Ascending aorta (tissue), 2 donors: ENCODE measurements at regions not wholly inside any gene's neighbourhood (a gene's known extent, or its start where the extent isn't known, plus 50 kb on each side); places are given as distances from the start of the nearest gene placed in this dataset.
"Not testable (repeated sequence)": the region's sequence is repeated elsewhere in the genome, so short reads cannot be mapped to it uniquely, and the experiment has no call there.

Source experiments
- DNase-seq, 2 donors: peaks; one replicate each; pipeline ENCODE4 v3.0.0-alpha.2; 2019; ENCODE audit warnings: low spot score in 2 of 2
- H3K27ac ChIP-seq, 2 donors: fragments of 200-600 bp; sonication (generic); one replicate each; pipeline ENCODE4 v1.5.1; 2016 to 2017; ENCODE audit warnings: mild to moderate bottlenecking in 1 of 2
- H3K27me3 ChIP-seq: fragments of 200-600 bp; sonication (generic); one replicate; pipeline ENCODE4 v1.5.1; 2017
- H3K36me3 ChIP-seq, 2 donors: fragments of 200-600 bp; sonication (generic); one replicate each; pipeline ENCODE4 v1.5.1; 2016
- H3K4me1 ChIP-seq, 2 donors: fragments of 200-600 bp; sonication (generic); one replicate each; pipeline ENCODE4 v1.5.1; 2016 to 2017; ENCODE audit warnings: mild to moderate bottlenecking in 1 of 2
- H3K4me3 ChIP-seq, 2 donors: fragments of 200-600 bp; sonication (generic); one replicate each; pipeline ENCODE4 v1.5.1; 2016 to 2017; ENCODE audit warnings: mild to moderate bottlenecking in 1 of 2
- H3K9me3 ChIP-seq, 2 donors: fragments of 200-600 bp; sonication (generic); one replicate each; pipeline ENCODE4 v1.5.1; 2016
- intact Hi-C: fragments of 100-400 bp; cut with DNase I; formaldehyde crosslinking; loops from one replicate; pipeline ENCODE4 v1.15.1; 2023
- TF ChIP-seq, protein P1 (sequence below), 3 experiments: fragments of 200-600 bp in 2 of 3; fragments of 450-650 bp in 1 of 3; sonication (generic) in 2 of 3; IDR thresholded peaks; one replicate each; pipeline ENCODE4 v1.5.1; 2016 to 2019; ENCODE audit warnings: antibody characterized with exemption in 3 of 3, mild to moderate bottlenecking in 1 of 3, moderate library complexity in 1 of 3

DNA sequence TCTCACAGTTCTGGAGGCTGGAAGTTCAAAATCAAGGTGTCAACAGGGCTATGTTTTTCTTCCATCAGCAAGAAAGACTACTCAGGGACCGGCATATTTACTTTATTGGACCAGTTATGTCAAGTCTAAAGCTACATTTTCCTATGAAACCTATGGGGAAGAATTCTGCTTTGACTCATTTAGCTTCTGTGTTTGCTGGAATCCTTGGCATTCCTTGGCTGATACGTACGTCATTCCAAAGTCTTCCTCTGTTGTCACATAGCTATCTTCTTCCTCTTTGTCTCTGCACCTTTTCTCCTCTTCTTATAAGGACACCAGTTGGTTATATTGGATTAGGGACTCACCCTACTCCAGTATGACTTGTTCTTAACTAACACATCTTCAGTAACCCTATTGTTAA lies 137.4 kb upstream of the FBXO11 start:
- no peak for DNase-seq
- H3K4me3 ChIP-seq, result no peak overlapping the region
- H3K9me3 ChIP-seq, result peaks cover 0 to 2% of the 10 kb centered on the region in 2 donors
- H3K27me3 ChIP-seq, result no peaks in the 10 kb centered on the region
- TF ChIP-seq, protein P1, sequence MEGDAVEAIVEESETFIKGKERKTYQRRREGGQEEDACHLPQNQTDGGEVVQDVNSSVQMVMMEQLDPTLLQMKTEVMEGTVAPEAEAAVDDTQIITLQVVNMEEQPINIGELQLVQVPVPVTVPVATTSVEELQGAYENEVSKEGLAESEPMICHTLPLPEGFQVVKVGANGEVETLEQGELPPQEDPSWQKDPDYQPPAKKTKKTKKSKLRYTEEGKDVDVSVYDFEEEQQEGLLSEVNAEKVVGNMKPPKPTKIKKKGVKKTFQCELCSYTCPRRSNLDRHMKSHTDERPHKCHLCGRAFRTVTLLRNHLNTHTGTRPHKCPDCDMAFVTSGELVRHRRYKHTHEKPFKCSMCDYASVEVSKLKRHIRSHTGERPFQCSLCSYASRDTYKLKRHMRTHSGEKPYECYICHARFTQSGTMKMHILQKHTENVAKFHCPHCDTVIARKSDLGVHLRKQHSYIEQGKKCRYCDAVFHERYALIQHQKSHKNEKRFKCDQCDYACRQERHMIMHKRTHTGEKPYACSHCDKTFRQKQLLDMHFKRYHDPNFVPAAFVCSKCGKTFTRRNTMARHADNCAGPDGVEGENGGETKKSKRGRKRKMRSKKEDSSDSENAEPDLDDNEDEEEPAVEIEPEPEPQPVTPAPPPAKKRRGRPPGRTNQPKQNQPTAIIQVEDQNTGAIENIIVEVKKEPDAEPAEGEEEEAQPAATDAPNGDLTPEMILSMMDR (IDR thresholded peaks at IDR 0.05), result no peak
- H3K36me3 ChIP-seq, result no peaks in the 10 kb centered on the region
- H3K4me1 ChIP-seq, result no peaks in the 10 kb centered on the region
- no peak overlapping the region for H3K27ac ChIP-seq
- intact Hi-C loops, result no loop called here

DNA sequence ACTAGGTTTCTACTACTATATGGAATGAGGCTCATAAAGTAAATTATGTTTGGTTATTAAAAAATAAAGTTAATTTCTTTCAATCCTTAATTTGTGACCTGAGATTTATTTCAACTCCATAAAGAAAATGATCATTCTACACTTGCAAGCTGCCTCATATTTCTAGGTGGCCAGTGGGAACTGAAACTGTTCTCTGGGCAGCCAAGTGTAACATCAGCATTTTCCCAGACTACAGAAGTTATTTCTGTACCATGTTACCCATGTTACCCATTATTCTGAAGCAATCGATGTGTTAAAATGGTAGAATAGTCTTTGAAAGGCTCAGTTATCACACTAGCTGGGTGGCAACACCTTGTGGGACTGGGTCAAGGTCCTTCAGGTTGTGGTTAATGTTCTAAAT lies 139.3 kb upstream of the FBXO11 start:
- Histone ChIP-seq H3K27ac (no peak overlapping the region), H3K4me3 (no peak overlapping the region), H3K4me1 (no peaks in the 10 kb centered on the region), H3K9me3 (no peaks in the 10 kb centered on the region), H3K36me3 (no peaks in the 10 kb centered on the region), H3K27me3 (no peaks in the 10 kb centered on the region)
- intact Hi-C loops, result no loop called here
- no peak for DNase-seq
- TF ChIP-seq, protein P1 (IDR thresholded peaks at IDR 0.05), result no peak

DNA sequence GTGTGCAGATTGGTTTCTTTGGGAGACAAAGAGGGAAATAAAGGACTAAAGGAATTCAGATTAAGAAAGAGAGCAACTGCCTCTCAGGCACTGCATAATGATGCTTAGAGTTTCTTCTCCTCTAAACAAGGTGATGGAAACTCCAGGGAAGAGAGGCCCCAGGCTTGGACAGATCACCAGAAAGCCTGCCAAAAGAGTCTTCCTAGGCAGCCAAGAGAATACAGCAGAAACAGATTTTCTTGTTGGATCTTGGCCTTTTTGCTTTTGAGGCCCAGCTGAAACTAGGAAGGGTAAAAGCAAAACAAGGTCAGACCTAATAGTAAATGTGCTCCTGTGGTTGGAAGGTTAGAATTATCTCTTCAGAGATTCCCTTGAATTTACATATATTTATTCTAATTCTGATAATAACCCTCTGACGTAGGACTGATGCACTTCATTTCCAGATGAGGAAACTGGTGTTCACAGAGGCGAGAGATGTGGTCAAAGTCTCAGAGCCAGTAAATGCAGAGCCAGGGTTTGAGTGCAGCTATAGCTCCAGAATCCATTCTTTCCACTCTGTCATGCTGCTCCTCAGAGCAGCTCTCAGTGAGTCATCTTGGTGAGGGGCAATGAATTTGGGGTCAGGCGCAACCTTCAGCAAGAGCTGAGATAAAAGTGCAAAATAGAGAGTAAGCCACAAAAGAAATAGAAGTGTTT lies 142.3 kb upstream of the FBXO11 start:
- Histone ChIP-seq H3K27ac (no peak overlapping the region), H3K36me3 (no peaks in the 10 kb centered on the region), H3K27me3 (no peaks in the 10 kb centered on the region), H3K9me3 (no peaks in the 10 kb centered on the region), H3K4me1 (no peaks in the 10 kb centered on the region), H3K4me3 (no peak overlapping the region)
- DNase-seq, result no peak
- TF ChIP-seq, protein P1 (IDR thresholded peaks at IDR 0.05), result no peak
- intact Hi-C loops, result no loop called here

DNA sequence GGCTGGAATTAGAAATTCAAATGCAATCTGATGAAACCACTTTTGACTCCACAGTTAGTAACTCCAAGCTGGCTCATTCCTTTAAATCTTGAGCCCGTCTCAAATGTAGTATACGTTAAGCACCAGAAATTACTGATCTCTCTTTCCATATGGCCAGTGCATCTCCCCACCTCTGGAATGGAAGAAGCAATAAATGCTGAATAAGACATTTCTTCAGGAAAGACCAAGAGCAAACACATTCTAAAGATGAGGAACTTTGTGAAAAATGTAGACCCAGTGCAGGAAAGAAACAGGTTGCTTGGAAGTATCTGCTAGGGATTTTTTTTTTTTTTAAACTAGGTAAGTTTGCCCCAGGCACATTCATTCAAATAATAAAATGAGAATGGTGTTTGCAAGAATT lies 143.1 kb upstream of the FBXO11 start:
- intact Hi-C loops, result no loop called here
- TF ChIP-seq, protein P1 (IDR thresholded peaks at IDR 0.05), result no peak
- H3K36me3 ChIP-seq, result no peaks in the 10 kb centered on the region
- no peaks in the 10 kb centered on the region for H3K27me3 ChIP-seq
- DNase-seq, result no peak
- no peak overlapping the region for H3K27ac ChIP-seq
- no peak overlapping the region for H3K4me3 ChIP-seq
- no peaks in the 10 kb centered on the region for H3K9me3 ChIP-seq
- H3K4me1 ChIP-seq, result no peaks in the 10 kb centered on the region

DNA sequence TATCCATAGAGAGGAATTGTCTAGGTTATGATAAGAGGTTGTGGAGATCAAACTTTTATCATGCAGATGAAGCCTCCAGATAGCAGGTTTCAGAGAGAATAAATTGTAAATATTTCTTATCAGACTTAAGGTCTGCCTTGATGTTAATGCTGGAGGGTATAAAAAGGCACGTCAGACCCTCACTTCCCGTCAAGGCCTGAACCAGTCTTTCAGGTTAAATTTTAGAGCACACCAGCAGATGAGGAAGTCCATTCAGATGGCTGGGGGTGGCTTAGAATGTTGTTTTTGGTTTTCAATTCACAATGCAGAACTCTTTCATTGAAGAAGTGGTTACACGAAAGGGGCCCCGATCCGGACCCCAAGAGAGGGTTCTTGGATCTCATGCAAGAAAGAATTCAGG lies 144.4 kb upstream of the FBXO11 start:
- Histone ChIP-seq H3K27me3 (no peaks in the 10 kb centered on the region), H3K27ac (no peak overlapping the region), H3K9me3 (no peaks in the 10 kb centered on the region), H3K4me1 (no peaks in the 10 kb centered on the region), H3K4me3 (no peak overlapping the region), H3K36me3 (no peaks in the 10 kb centered on the region)
- TF ChIP-seq, protein P1 (IDR thresholded peaks at IDR 0.05), result no peak
- no peak for DNase-seq
- intact Hi-C loops, result no loop called here

DNA sequence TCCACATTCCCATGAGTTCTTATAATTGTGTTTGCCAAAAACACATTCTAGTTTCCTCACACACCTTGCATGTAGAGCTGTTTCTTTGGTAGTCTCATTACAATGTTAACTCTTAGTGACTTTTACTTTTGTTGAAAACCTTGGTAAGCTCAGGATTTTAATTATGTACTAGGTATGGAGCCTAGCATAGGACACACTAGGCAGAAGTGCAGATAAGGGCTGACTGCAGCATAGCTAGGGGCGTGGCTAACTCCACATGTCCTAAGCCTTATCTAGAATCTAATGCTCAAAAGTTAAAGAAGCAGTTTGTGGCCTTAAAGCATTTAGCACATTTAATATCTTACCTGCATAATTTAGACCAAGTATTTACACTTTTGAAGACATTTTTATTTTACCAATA lies 153.7 kb upstream of the FBXO11 start:
- DNase-seq, result no peak
- H3K4me3 ChIP-seq, result no peak overlapping the region
- H3K27me3 ChIP-seq, result no peaks in the 10 kb centered on the region
- no peaks in the 10 kb centered on the region for H3K9me3 ChIP-seq
- no peaks in the 10 kb centered on the region for H3K36me3 ChIP-seq
- no peak overlapping the region for H3K27ac ChIP-seq
- TF ChIP-seq, protein P1 (IDR thresholded peaks at IDR 0.05), result no peak
- no peaks in the 10 kb centered on the region for H3K4me1 ChIP-seq
- intact Hi-C loops, result no loop called here

DNA sequence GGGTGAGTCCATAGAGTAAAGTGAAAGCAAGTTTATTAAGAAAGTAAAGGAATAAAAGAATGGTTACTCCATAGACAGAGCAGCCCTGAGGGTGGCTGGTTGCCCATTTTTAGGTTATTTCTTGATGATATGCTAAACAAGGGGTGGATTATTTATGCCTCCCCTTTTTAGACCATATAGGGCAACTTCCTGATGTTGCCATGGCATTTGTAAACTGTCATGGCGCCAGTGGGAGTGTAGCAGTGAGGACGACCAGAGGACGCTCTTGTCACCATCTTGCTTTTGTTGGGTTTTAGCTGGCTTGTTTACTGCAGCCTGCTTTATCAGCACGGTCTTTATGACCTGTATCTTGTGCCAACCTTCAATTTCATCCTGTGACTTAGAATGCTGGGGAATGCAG lies 155.4 kb upstream of the FBXO11 start:
- H3K27ac ChIP-seq, DNase-seq, intact Hi-C loops, H3K4me1 ChIP-seq, H3K4me3 ChIP-seq, H3K27me3 ChIP-seq, H3K9me3 ChIP-seq, H3K36me3 ChIP-seq: not testable (repeated sequence)
